SK-N-SH treated with all-trans-retinoic acid at 6 μM for 48 hours (cell line): ENCODE measurements at regions not wholly inside any gene's neighbourhood (a gene's known extent, or its start where the extent isn't known, plus 50 kb on each side); places are given as distances from the start of the nearest gene placed in this dataset.

Experiments used
- ARNTL ChIP-seq: fragments of 450-650 bp; formaldehyde crosslinking; IDR thresholded peaks from 2 replicates; pipeline ENCODE4 v1.5.0; 2020; ENCODE audit warnings: low read depth, mild to moderate bottlenecking, moderate library complexity, borderline replicate concordance
- BACH2 ChIP-seq: fragments of 250-450 bp; sonication (Bioruptor Pico); IDR thresholded peaks from 2 replicates; pipeline ENCODE4 v1.9.0; 2021; ENCODE audit warnings: mild to moderate bottlenecking, borderline replicate concordance
- CSRNP3 ChIP-seq: fragments of 250-450 bp; sonication (Bioruptor Pico); IDR thresholded peaks from 2 replicates; pipeline ENCODE4 v1.5.1; 2021; ENCODE audit warnings: mild to moderate bottlenecking, moderate library complexity
- GLIS3 ChIP-seq: fragments of 250-450 bp; sonication (Bioruptor Pico); IDR thresholded peaks from 2 replicates; pipeline ENCODE4 v1.5.0; 2020; ENCODE audit warnings: mild to moderate bottlenecking, moderate library complexity
- OSR1 ChIP-seq: fragments of 250-450 bp; sonication (Bioruptor Pico); IDR thresholded peaks from 2 replicates; pipeline ENCODE4 v1.8.0; 2022; ENCODE audit warnings: moderate library complexity, mild to moderate bottlenecking, inconsistent platforms
- PATZ1 ChIP-seq: fragments of 250-450 bp; sonication (Bioruptor Pico); IDR thresholded peaks from 2 replicates; pipeline ENCODE4 v1.8.0; 2020; ENCODE audit warnings: mild to moderate bottlenecking, moderate library complexity, borderline replicate concordance
- RARB ChIP-seq: fragments of 250-450 bp; sonication (Bioruptor Pico); IDR thresholded peaks from 2 replicates; pipeline ENCODE4 v1.8.0; 2021; ENCODE audit warnings: mild to moderate bottlenecking, moderate library complexity
- SNAI2 ChIP-seq: fragments of 250-450 bp; sonication (Bioruptor Pico); IDR thresholded peaks from 2 replicates; pipeline ENCODE4 v1.5.0; 2020; ENCODE audit warnings: mild to moderate bottlenecking, moderate library complexity
- TCF4 ChIP-seq: fragments of 250-450 bp; sonication (Bioruptor Pico); IDR thresholded peaks from 2 replicates; pipeline ENCODE4 v1.8.0; 2021; ENCODE audit warnings: mild to moderate bottlenecking, moderate library complexity, borderline replicate concordance
- ZC3H10 ChIP-seq: fragments of 250-450 bp; sonication (Bioruptor Pico); IDR thresholded peaks from 2 replicates; pipeline ENCODE4 v1.5.1; 2021; ENCODE audit warnings: mild to moderate bottlenecking, moderate library complexity
- ZFP3 ChIP-seq: fragments of 250-450 bp; sonication (Bioruptor Pico); IDR thresholded peaks from 2 replicates; pipeline ENCODE4 v1.5.0; 2020; ENCODE audit warnings: mild to moderate bottlenecking, moderate library complexity
- ZFP30 ChIP-seq: fragments of 450-650 bp; formaldehyde crosslinking; IDR thresholded peaks from 2 replicates; pipeline ENCODE4 v1.5.0; 2022; ENCODE audit warnings: mild to moderate bottlenecking, moderate library complexity
- ZNF70 ChIP-seq: fragments of 450-650 bp; formaldehyde crosslinking; IDR thresholded peaks from 2 replicates; pipeline ENCODE4 v1.5.0; 2020; ENCODE audit warnings: mild to moderate bottlenecking, moderate library complexity

GRCh38 chr14:98580131-98580678, 691.8 kb downstream of the BCL11B start:
- TF ChIP-seq RARB (CRISPR knock-in tag) = no peak
- TF ChIP-seq BACH2 (CRISPR knock-in tag) = no peak
- no peak for TF ChIP-seq TCF4 (CRISPR knock-in tag)
- no peak for TF ChIP-seq ZC3H10 (CRISPR knock-in tag)
- no peak for TF ChIP-seq ZNF70 (CRISPR knock-in tag)
- TF ChIP-seq PATZ1 = no peak
- no peak for TF ChIP-seq OSR1 (CRISPR knock-in tag)
- TF ChIP-seq ZFP30 (CRISPR knock-in tag) = no peak
- no peak for TF ChIP-seq GLIS3 (CRISPR knock-in tag)
- TF ChIP-seq CSRNP3 = no peak
- TF ChIP-seq ZFP3 (CRISPR knock-in tag) = no peak
- TF ChIP-seq SNAI2 = no peak
- no peak for TF ChIP-seq ARNTL (CRISPR knock-in tag)
